Lower leg skin (tissue), 3 donors: ENCODE measurements at regions not wholly inside any gene's neighbourhood (a gene's known extent, or its start where the extent isn't known, plus 50 kb on each side); places are given as distances from the start of the nearest gene placed in this dataset.

ENCODE experiments used
- CTCF ChIP-seq, 3 donors: fragments of 450-650 bp; IDR thresholded peaks; one replicate each; pipeline ENCODE4 v1.5.1; 2016; ENCODE audit warnings: antibody characterized with exemption in 3 of 3, mild to moderate bottlenecking in 3 of 3, moderate library complexity in 2 of 3
- POLR2A ChIP-seq, 2 donors: fragments of 450-650 bp; IDR thresholded peaks; one replicate each; pipeline ENCODE4 v1.6.1; 2016 to 2017; ENCODE audit warnings: antibody characterized with exemption in 2 of 2, mild to moderate bottlenecking in 1 of 2, moderate library complexity in 1 of 2

GRCh38 chr4:155541716-155542115, 124.9 kb upstream of the GUCY1A1 start:
- TF ChIP-seq CTCF (IDR thresholded peaks at IDR 0.05) (no peak), POLR2A (IDR thresholded peaks at IDR 0.05) (no peak)
